Endothelial cell of umbilical vein (primary cell): ENCODE measurements at regions not wholly inside any gene's neighbourhood (a gene's known extent, or its start where the extent isn't known, plus 50 kb on each side); places are given as distances from the start of the nearest gene placed in this dataset.

Experiments
- BruUV-seq: library from RNA; stranded (reverse); fragments of 400-500 nt; replicated peaks from 2 replicates; lab custom pipeline; 2021; lab: Mats Ljungman, UMichigan
- CTCF ChIA-PET: fragments of 300-600, 350-600 bp; sonication (Branson Sonifier 250); formaldehyde crosslinking; loops from one replicate; lab custom pipeline; 2021; ENCODE audit warnings: antibody characterized with exemption, inconsistent platforms; lab: Charles Lee
- POLR2A ChIA-PET: fragments of 300-600, 350-600 bp; sonication (Branson Sonifier 250); formaldehyde crosslinking; loops from one replicate; lab custom pipeline; 2021; ENCODE audit warnings: antibody characterized with exemption, inconsistent platforms; lab: Charles Lee
- DNase-seq: peaks from one replicate; pipeline ENCODE4 v3.0.0-alpha.2; 2011; ENCODE audit warnings: low read depth, low spot score
- FAIRE-seq: peaks from 2 replicates; lab custom pipeline; 2011; peaks lifted over from hg19 to GRCh38; lab: Jason Lieb, UNC
- H2AFZ ChIP-seq: 2 replicates; pipeline ENCODE4 v1.6.0; 2012; ENCODE audit warnings: low read depth, low read length, control low read depth, inconsistent platforms
- H3K27ac ChIP-seq: 2 replicates; pipeline ENCODE4 v1.5.1; 2011; ENCODE audit warnings: low read depth, mild to moderate bottlenecking, control low read depth, low read length, moderate library complexity; ENCODE audit not compliant: insufficient read depth
- H3K27me3 ChIP-seq, 2 experiments: 2 replicates each; pipeline versions ENCODE4 v1.6.0 to v1.6.1; 2011; ENCODE audit warnings: low read length in 2 of 2, mixed read lengths in 1 of 2; ENCODE audit not compliant: control insufficient read depth in 2 of 2, insufficient read depth in 2 of 2
- H3K36me3 ChIP-seq, 2 experiments: 2 replicates in 1 of 2; 3 replicates in 1 of 2; pipeline ENCODE4 v1.5.1; 2011; ENCODE audit warnings: low read length in 2 of 2, mild to moderate bottlenecking in 1 of 2, moderate library complexity in 1 of 2; ENCODE audit not compliant: control insufficient read depth in 2 of 2, insufficient read depth in 2 of 2; ENCODE audit errors: extremely low read depth in 1 of 2
- H3K4me1 ChIP-seq: 3 replicates; pipeline ENCODE4 v1.5.1; 2011; ENCODE audit warnings: mild to moderate bottlenecking, low read length; ENCODE audit not compliant: control insufficient read depth, insufficient read depth; ENCODE audit errors: extremely low read depth
- H3K4me2 ChIP-seq: 2 replicates; pipeline ENCODE4 v1.6.1; 2011; ENCODE audit warnings: low read length, control low read depth, mixed read lengths; ENCODE audit not compliant: insufficient read depth
- H3K4me3 ChIP-seq, 3 experiments: fragments of 200-600 bp in 1 of 3; sonication (generic), shearing (Covaris generic) in 1 of 3; replicated peaks in 1 of 3; 2 replicates each; pipeline ENCODE4 v1.5.1; 2011 to 2016; ENCODE audit warnings: control low read depth in 3 of 3, low read length in 3 of 3, mild to moderate bottlenecking in 2 of 3, inconsistent platforms in 1 of 3, low read depth in 1 of 3, moderate library complexity in 1 of 3; ENCODE audit not compliant: insufficient read depth in 1 of 3
- H3K79me2 ChIP-seq: 2 replicates; pipeline ENCODE4 v1.6.0; 2012; ENCODE audit warnings: low read length, inconsistent platforms; ENCODE audit not compliant: control insufficient read depth, insufficient read depth
- H3K9ac ChIP-seq: replicated peaks from 2 replicates; pipeline ENCODE3; 2011; ENCODE audit warnings: low read length, control low read depth; ENCODE audit not compliant: insufficient read depth; ENCODE audit errors: extremely low read depth
- H3K9me1 ChIP-seq: replicated peaks from 3 replicates; pipeline ENCODE4 v1.6.0; 2011; ENCODE audit warnings: mild to moderate bottlenecking, low read length; ENCODE audit not compliant: control insufficient read depth, insufficient read depth; ENCODE audit errors: extremely low read depth
- H3K9me3 ChIP-seq: replicated peaks from 2 replicates; pipeline ENCODE4 v1.5.1; 2012; ENCODE audit warnings: low read length, inconsistent platforms; ENCODE audit not compliant: control insufficient read depth, insufficient read depth
- H4K20me1 ChIP-seq: replicated peaks from 2 replicates; pipeline ENCODE3; 2011; ENCODE audit warnings: mild to moderate bottlenecking, low read length; ENCODE audit not compliant: control insufficient read depth, insufficient read depth; ENCODE audit errors: extremely low read depth
- EZH2 ChIP-seq: IDR thresholded peaks from 2 replicates; pipeline ENCODE4 v1.6.1; 2012; ENCODE audit warnings: borderline replicate concordance, low read depth, mild to moderate bottlenecking, moderate library complexity, low read length, inconsistent platforms; ENCODE audit not compliant: severe bottlenecking
- FOS ChIP-seq: IDR thresholded peaks from 2 replicates; pipeline ENCODE4 v1.6.1; 2011; ENCODE audit warnings: mild to moderate bottlenecking, low read length, moderate library complexity, borderline replicate concordance; ENCODE audit not compliant: insufficient read depth
- GATA2 ChIP-seq: IDR thresholded peaks from 2 replicates; pipeline ENCODE4 v1.7.0; 2011; ENCODE audit warnings: low read depth, mild to moderate bottlenecking, moderate library complexity, mixed read lengths, low read length; ENCODE audit not compliant: insufficient read length, insufficient read depth
- JUN ChIP-seq: IDR thresholded peaks from 2 replicates; pipeline ENCODE4 v1.6.1; 2011; ENCODE audit warnings: borderline replicate concordance, low read depth; ENCODE audit not compliant: insufficient read length, insufficient read depth
- MYC ChIP-seq: IDR thresholded peaks from one replicate; pipeline ENCODE4 v1.6.1; 2011; ENCODE audit warnings: mild to moderate bottlenecking, low read depth, low read length
- POLR2A ChIP-seq: IDR thresholded peaks from 2 replicates; pipeline ENCODE4 v1.6.1; 2012; ENCODE audit warnings: low read depth, mild to moderate bottlenecking, control low read depth, low read length
- POLR2AphosphoS5 ChIP-seq: IDR thresholded peaks from 2 replicates; pipeline ENCODE4 v1.6.1; 2012; ENCODE audit warnings: low read depth, mild to moderate bottlenecking, control low read depth, low read length, moderate library complexity; ENCODE audit not compliant: insufficient read depth
- dilution Hi-C: fragments of 300-500 bp; cut with MboI; formaldehyde crosslinking; loops from one replicate; pipeline ENCODE4 v1.15.0; 2019; ENCODE audit warnings: low sequenced_read_pairs; ENCODE audit not compliant: extremely low pct_ligation_motif_present
- intact Hi-C: fragments of 100-400 bp; cut with micrococcal nuclease; formaldehyde crosslinking; loops from one replicate; pipeline ENCODE4 v1.10.0; 2022
- TF ChIP-seq, protein P1 (sequence below), 2 donors: IDR thresholded peaks; 1 replicate in 1 of 2; 2 replicates in 1 of 2; pipeline ENCODE4 v1.5.1; 2011; ENCODE audit warnings: low read length in 2 of 2, mild to moderate bottlenecking in 2 of 2, moderate library complexity in 2 of 2, control low read depth in 1 of 2, inconsistent platforms in 1 of 2, low read depth in 1 of 2; ENCODE audit not compliant: insufficient read depth in 1 of 2; ENCODE audit errors: extremely low read depth in 1 of 2
- TF ChIP-seq, protein P2 (sequence below): IDR thresholded peaks from 2 replicates; pipeline ENCODE4 v1.6.1; 2011; ENCODE audit not compliant: insufficient read depth, insufficient read length

DNA sequence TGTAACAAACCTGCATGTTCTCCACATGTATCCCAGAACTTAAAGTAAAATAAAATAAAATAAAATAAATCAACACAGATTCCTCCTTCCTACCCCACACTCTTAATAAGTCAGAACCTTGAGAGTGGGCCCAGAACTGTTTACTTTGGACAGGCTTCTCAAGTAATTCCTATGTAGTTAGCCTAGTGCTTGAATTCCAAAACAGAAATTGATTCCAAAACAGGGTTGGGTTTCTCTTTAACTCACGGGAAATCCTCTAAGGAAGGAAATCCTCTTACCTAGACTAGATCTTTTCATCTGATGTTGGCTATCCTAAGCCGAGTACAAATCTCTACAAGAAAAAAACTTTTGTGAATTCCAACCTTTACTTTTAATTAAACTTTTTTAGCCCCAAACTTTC lies 324.7 kb upstream of the C16orf82 start:
- H3K9me1 ChIP-seq = no peaks in the 10 kb centered on the region
- H3K4me1 ChIP-seq = no peaks in the 10 kb centered on the region
- H3K4me3 ChIP-seq = no peak overlapping the region
- no peak overlapping the region for H2AFZ ChIP-seq
- no peak overlapping the region for H3K27ac ChIP-seq
- ChIA-PET POLR2A (no interaction called here), CTCF (no interaction called here)
- intact Hi-C loops (no loop called here), dilution Hi-C loops (no loop called here)
- DNase-seq = no peak
- no peaks in the 10 kb centered on the region for H3K9me3 ChIP-seq
- no peaks in the 10 kb centered on the region for H3K36me3 ChIP-seq
- BruUV-seq = no TSS peak
- H3K9ac ChIP-seq = no peak overlapping the region
- H3K4me2 ChIP-seq = no peak overlapping the region
- TF ChIP-seq GATA2 (no peak), FOS (no peak), EZH2 (no peak)
- TF ChIP-seq, protein P1, sequence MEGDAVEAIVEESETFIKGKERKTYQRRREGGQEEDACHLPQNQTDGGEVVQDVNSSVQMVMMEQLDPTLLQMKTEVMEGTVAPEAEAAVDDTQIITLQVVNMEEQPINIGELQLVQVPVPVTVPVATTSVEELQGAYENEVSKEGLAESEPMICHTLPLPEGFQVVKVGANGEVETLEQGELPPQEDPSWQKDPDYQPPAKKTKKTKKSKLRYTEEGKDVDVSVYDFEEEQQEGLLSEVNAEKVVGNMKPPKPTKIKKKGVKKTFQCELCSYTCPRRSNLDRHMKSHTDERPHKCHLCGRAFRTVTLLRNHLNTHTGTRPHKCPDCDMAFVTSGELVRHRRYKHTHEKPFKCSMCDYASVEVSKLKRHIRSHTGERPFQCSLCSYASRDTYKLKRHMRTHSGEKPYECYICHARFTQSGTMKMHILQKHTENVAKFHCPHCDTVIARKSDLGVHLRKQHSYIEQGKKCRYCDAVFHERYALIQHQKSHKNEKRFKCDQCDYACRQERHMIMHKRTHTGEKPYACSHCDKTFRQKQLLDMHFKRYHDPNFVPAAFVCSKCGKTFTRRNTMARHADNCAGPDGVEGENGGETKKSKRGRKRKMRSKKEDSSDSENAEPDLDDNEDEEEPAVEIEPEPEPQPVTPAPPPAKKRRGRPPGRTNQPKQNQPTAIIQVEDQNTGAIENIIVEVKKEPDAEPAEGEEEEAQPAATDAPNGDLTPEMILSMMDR (IDR thresholded peaks at IDR 0.05; ENCODE audit: extremely low read depth in 1 of 2, insufficient read depth in 1 of 2, low read depth in 1 of 2, low read length in 2 of 2) = no peak
- TF ChIP-seq, protein P2, sequence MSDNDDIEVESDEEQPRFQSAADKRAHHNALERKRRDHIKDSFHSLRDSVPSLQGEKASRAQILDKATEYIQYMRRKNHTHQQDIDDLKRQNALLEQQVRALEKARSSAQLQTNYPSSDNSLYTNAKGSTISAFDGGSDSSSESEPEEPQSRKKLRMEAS = no peak
- H4K20me1 ChIP-seq = no peaks in the 10 kb centered on the region
- no peak for FAIRE-seq
- no peaks in the 10 kb centered on the region for H3K27me3 ChIP-seq
- no peaks in the 10 kb centered on the region for H3K79me2 ChIP-seq

GRCh38 chr16:26744430-26744829 lies 322.3 kb upstream of the C16orf82 start:
- no peak overlapping the region for H3K9ac ChIP-seq
- FAIRE-seq (no peak), DNase-seq (no peak)
- no peak overlapping the region for H2AFZ ChIP-seq
- dilution Hi-C loops = no loop called here
- H3K27me3 ChIP-seq = no peaks in the 10 kb centered on the region
- no peak overlapping the region for H3K4me2 ChIP-seq
- no peaks in the 10 kb centered on the region for H3K4me1 ChIP-seq
- H3K79me2 ChIP-seq = no peaks in the 10 kb centered on the region
- CTCF ChIA-PET = no interaction called here
- H3K9me3 ChIP-seq = no peaks in the 10 kb centered on the region
- TF ChIP-seq EZH2 = no peak
- no peak for TF ChIP-seq GATA2
- TF ChIP-seq POLR2A = no peak
- TF ChIP-seq, protein P1 (IDR thresholded peaks at IDR 0.05; ENCODE audit: extremely low read depth in 1 of 2, insufficient read depth in 1 of 2, low read depth in 1 of 2, low read length in 2 of 2) = no peak
- no peak for TF ChIP-seq JUN
- TF ChIP-seq, protein P2 = no peak
- TF ChIP-seq MYC = no peak
- no peak for TF ChIP-seq POLR2AphosphoS5
- TF ChIP-seq FOS = no peak
- intact Hi-C loops = no loop called here
- no TSS peak for BruUV-seq
- POLR2A ChIA-PET = no interaction called here
- no peak overlapping the region for H3K4me3 ChIP-seq
- H4K20me1 ChIP-seq = no peaks in the 10 kb centered on the region
- H3K36me3 ChIP-seq = no peaks in the 10 kb centered on the region
- no peaks in the 10 kb centered on the region for H3K9me1 ChIP-seq
- no peak overlapping the region for H3K27ac ChIP-seq
